Heart left ventricle (tissue), 13 donors: ENCODE measurements at regions not wholly inside any gene's neighbourhood (a gene's known extent, or its start where the extent isn't known, plus 50 kb on each side); places are given as distances from the start of the nearest gene placed in this dataset.
"Not testable (repeated sequence)": the region's sequence is repeated elsewhere in the genome, so short reads cannot be mapped to it uniquely, and the experiment has no call there.

Experiments
- POLR2A ChIP-seq, 2 donors: fragments of 450-650 bp; IDR thresholded peaks; one replicate each; pipeline ENCODE4 v1.6.1; 2017; ENCODE audit warnings: antibody characterized with exemption in 2 of 2, mild to moderate bottlenecking in 2 of 2, moderate library complexity in 2 of 2
- TF ChIP-seq, protein P1 (sequence below), 12 donors: fragments of 200-600 bp; sonication (generic) in 4 of 12; IDR thresholded peaks; one replicate each; pipeline versions ENCODE4 v1.5.0 to v1.8.0; 2018 to 2022; ENCODE audit warnings: antibody characterized with exemption in 12 of 12, mild to moderate bottlenecking in 5 of 12
- donor health status: ischemic (EF 13 %, LVEDD 7.1; RV severe dilation, severe dysfunction).
- donor health status: DM: no; HTN: yes; CAD: no.
- donor health status: DM: no; HTN: no; CAD: no.
- donor health status: ischemic (EF 25% LVEDD 6.9; RV normal size, moderate dysfunction).
- donor health status: ischemic (EF 25% LVEDD 5.7; RV mildly dilated, moderate dysfunction).
- donor health status: ischemic (EF 35%, LVEDD 5.7; RV mildly dilated, moderate dysfunction).
- donor health status: nonischemic (EF 11% LVEDD 7.7; RV severe dilation, severe dysfunction).
- donor health status: DM: yes; HTN: yes; CAD: no.
- donor health status: PGD.
- donor health status: ischemic (EF 29% LVEDD 5.4; RV normal size, mild dysfunction).
- donor health status: nonischemic (EF 23%, LVEDD 6.1; RV moderate dilation, normal function).

DNA sequence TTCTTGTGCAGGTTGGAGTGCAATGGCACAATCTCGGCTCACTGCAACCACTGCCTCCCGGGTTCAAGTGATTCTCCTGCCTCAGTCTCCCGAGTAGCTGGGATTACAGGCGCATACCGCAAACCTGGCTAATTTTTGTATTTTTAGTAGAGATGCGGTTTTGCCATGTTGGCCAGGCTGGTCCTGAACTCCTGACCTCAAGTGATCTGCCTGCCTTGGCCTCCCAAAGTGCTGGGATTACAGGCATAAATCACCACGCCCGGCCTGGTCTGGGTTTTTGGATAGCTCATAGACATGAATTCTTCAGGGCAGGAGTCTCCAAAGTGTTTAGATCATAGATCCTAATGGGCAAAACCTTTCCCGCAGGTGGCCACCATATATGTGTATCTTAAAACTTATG is 162.0 kb downstream of the OR4M2 start:
- TF ChIP-seq, protein P1, sequence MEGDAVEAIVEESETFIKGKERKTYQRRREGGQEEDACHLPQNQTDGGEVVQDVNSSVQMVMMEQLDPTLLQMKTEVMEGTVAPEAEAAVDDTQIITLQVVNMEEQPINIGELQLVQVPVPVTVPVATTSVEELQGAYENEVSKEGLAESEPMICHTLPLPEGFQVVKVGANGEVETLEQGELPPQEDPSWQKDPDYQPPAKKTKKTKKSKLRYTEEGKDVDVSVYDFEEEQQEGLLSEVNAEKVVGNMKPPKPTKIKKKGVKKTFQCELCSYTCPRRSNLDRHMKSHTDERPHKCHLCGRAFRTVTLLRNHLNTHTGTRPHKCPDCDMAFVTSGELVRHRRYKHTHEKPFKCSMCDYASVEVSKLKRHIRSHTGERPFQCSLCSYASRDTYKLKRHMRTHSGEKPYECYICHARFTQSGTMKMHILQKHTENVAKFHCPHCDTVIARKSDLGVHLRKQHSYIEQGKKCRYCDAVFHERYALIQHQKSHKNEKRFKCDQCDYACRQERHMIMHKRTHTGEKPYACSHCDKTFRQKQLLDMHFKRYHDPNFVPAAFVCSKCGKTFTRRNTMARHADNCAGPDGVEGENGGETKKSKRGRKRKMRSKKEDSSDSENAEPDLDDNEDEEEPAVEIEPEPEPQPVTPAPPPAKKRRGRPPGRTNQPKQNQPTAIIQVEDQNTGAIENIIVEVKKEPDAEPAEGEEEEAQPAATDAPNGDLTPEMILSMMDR (IDR thresholded peaks at IDR 0.05) = not testable (repeated sequence)
- not testable (repeated sequence) for TF ChIP-seq POLR2A (IDR thresholded peaks at IDR 0.05)
